NCI-H460 (cell line): ENCODE measurements at regions not wholly inside any gene's neighbourhood (a gene's known extent, or its start where the extent isn't known, plus 50 kb on each side); places are given as distances from the start of the nearest gene placed in this dataset.

Source experiments
- DNase-seq: peaks from one replicate; pipeline ENCODE4 v3.0.0-alpha.2; 2016; ENCODE audit warnings: low read depth; ENCODE audit errors: extremely low read depth

DNA sequence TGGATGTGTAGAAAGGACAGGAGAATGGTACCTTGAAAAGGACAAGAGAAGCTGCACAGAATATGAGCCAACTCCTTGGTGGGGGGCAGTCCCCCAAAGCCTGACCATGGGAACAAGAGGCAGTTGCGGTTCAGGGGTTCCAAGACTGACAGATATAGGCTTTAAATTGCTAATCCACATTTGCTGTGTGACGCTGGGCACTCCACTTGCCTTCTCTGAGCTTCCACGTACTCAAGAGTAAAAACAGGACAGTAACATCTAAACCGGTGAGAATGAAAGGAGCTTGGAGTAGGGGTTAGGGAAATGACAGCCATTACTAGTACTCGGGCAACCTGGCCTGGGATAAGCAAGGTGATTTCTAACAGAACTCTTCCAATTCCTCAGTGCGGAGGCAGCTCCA, 57.9 kb upstream of the LRFN2 start:
- DNase-seq = no peak

DNA sequence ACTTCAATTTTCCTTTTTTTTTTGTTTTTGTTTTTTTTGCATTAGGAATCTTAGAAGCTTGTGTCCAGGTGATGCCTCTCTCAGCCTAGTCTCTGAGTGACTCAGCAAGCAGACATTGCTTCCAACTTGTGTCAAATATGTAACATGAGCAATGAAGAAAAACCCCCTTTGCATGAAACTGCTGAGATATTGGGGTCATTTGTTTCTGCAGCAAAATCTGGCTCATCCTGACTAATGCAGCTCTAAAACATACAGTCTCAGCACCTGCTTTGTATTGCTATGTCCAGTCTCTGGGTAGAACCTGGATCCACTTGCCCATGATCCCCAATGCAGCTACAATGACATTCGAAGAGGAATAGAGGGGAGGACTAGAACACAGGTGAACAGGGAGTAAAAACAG, 55.7 kb upstream of the LRFN2 start:
- no peak for DNase-seq

GRCh38 chr6:40642190-40642589, 55.0 kb upstream of the LRFN2 start:
- no peak for DNase-seq

- no peak for DNase-seq
Observed at GRCh38 chr6:40640599-40641227, 53.5 kb upstream of the LRFN2 start.
